K562 (cell line): ENCODE measurements at regions not wholly inside any gene's neighbourhood (a gene's known extent, or its start where the extent isn't known, plus 50 kb on each side); places are given as distances from the start of the nearest gene placed in this dataset.

Experiments used
- EGR1 ChIP-seq: fragments of 450-650 bp; conservative IDR thresholded peaks from 2 replicates; pipeline ENCODE4 v1.6.1; 2017; ENCODE audit warnings: mild to moderate bottlenecking
- XRCC5 ChIP-seq: fragments of 200-400 bp; formaldehyde crosslinking; IDR thresholded peaks from 2 replicates; pipeline ENCODE4 v1.6.1; 2017; ENCODE audit warnings: low read depth, mild to moderate bottlenecking, low read length
- ZBTB26 ChIP-seq: fragments of 450-650 bp; formaldehyde crosslinking; IDR thresholded peaks from 2 replicates; pipeline ENCODE4 v1.4.0; 2022; ENCODE audit warnings: missing genetic modification characterization
- TF ChIP-seq, protein P1 (sequence below): fragments of 450-650 bp; formaldehyde crosslinking; IDR thresholded peaks from 2 replicates; pipeline ENCODE4 v1.4.0; 2020; ENCODE audit warnings: mild to moderate bottlenecking, moderate library complexity
- TF ChIP-seq, protein P2 (sequence below): sonication (generic); formaldehyde crosslinking; IDR thresholded peaks from 2 replicates; pipeline ENCODE4 v1.8.0; 2022; ENCODE audit warnings: missing genetic modification reagents, mild to moderate bottlenecking, borderline replicate concordance

DNA sequence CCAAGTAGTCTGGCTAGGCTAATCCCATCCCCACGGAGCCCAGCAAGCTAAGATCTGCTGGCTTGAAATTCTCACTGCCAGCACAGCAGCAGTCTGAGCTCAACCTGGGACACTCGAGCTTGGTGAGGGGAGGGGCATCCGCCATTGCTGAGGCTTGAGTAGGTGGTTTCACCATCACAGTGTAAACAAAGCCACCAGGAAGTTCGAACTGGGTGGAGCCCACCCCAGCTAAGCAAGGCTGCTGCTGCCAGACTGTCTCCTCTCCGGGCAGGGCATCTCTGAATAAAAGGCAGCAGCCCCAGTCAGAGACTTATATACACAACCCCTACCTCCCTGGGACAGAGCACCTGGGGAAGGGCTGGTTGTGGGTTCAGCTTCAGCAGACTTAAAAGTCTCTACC, 639.6 kb downstream of the IQCM start:
- TF ChIP-seq, protein P1, sequence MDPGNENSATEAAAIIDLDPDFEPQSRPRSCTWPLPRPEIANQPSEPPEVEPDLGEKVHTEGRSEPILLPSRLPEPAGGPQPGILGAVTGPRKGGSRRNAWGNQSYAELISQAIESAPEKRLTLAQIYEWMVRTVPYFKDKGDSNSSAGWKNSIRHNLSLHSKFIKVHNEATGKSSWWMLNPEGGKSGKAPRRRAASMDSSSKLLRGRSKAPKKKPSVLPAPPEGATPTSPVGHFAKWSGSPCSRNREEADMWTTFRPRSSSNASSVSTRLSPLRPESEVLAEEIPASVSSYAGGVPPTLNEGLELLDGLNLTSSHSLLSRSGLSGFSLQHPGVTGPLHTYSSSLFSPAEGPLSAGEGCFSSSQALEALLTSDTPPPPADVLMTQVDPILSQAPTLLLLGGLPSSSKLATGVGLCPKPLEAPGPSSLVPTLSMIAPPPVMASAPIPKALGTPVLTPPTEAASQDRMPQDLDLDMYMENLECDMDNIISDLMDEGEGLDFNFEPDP: no peak
- TF ChIP-seq, protein P2, sequence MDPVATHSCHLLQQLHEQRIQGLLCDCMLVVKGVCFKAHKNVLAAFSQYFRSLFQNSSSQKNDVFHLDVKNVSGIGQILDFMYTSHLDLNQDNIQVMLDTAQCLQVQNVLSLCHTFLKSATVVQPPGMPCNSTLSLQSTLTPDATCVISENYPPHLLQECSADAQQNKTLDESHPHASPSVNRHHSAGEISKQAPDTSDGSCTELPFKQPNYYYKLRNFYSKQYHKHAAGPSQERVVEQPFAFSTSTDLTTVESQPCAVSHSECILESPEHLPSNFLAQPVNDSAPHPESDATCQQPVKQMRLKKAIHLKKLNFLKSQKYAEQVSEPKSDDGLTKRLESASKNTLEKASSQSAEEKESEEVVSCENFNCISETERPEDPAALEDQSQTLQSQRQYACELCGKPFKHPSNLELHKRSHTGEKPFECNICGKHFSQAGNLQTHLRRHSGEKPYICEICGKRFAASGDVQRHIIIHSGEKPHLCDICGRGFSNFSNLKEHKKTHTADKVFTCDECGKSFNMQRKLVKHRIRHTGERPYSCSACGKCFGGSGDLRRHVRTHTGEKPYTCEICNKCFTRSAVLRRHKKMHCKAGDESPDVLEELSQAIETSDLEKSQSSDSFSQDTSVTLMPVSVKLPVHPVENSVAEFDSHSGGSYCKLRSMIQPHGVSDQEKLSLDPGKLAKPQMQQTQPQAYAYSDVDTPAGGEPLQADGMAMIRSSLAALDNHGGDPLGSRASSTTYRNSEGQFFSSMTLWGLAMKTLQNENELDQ (CRISPR knock-in tag): no peak
- TF ChIP-seq XRCC5 (no peak), EGR1 (no peak), ZBTB26 (no peak)
